ENCODE measurements at regions not wholly inside any gene's neighbourhood (a gene's known extent, or its start where the extent isn't known, plus 50 kb on each side); places are given as distances from the start of the nearest gene placed in this dataset.

DNA sequence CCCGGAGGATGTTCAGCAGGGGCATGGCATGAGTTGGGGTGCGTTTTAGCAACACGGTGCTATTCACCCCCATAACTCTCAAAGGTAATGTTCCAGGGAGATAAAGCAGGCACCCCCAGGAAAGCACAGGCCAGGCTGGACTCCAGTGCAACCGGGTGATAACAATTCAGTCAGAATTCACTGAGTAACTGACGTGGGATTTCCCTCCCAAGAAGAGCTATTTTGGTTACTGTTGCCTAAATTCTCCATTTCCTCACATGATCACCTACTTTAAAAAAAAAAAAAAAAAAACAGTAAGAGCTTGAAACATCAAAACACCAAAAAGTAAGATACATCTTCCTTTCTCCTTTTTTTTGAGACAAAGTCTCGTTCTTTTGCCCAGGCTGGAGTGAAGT is 137.6 kb upstream of the WWC1 start (continued):
- TF ChIP-seq, protein P1, sequence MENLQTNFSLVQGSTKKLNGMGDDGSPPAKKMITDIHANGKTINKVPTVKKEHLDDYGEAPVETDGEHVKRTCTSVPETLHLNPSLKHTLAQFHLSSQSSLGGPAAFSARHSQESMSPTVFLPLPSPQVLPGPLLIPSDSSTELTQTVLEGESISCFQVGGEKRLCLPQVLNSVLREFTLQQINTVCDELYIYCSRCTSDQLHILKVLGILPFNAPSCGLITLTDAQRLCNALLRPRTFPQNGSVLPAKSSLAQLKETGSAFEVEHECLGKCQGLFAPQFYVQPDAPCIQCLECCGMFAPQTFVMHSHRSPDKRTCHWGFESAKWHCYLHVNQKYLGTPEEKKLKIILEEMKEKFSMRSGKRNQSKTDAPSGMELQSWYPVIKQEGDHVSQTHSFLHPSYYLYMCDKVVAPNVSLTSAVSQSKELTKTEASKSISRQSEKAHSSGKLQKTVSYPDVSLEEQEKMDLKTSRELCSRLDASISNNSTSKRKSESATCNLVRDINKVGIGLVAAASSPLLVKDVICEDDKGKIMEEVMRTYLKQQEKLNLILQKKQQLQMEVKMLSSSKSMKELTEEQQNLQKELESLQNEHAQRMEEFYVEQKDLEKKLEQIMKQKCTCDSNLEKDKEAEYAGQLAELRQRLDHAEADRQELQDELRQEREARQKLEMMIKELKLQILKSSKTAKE (CRISPR knock-in tag; IDR thresholded peaks at IDR 0.05; ENCODE audit: borderline replicate concordance) = no peak
- TF ChIP-seq ZNF616 (CRISPR knock-in tag; IDR thresholded peaks at IDR 0.05; ENCODE audit: low read depth) (no peak), DR1 (CRISPR knock-in tag; IDR thresholded peaks at IDR 0.05) (no peak), ZSCAN20 (CRISPR knock-in tag; IDR thresholded peaks at IDR 0.05; ENCODE audit: borderline replicate concordance) (no peak), ZNF33A (CRISPR knock-in tag; IDR thresholded peaks at IDR 0.05; ENCODE audit: borderline replicate concordance) (no peak), ZSCAN12 (CRISPR knock-in tag; IDR thresholded peaks at IDR 0.05) (no peak)
- TF ChIP-seq, protein P2, sequence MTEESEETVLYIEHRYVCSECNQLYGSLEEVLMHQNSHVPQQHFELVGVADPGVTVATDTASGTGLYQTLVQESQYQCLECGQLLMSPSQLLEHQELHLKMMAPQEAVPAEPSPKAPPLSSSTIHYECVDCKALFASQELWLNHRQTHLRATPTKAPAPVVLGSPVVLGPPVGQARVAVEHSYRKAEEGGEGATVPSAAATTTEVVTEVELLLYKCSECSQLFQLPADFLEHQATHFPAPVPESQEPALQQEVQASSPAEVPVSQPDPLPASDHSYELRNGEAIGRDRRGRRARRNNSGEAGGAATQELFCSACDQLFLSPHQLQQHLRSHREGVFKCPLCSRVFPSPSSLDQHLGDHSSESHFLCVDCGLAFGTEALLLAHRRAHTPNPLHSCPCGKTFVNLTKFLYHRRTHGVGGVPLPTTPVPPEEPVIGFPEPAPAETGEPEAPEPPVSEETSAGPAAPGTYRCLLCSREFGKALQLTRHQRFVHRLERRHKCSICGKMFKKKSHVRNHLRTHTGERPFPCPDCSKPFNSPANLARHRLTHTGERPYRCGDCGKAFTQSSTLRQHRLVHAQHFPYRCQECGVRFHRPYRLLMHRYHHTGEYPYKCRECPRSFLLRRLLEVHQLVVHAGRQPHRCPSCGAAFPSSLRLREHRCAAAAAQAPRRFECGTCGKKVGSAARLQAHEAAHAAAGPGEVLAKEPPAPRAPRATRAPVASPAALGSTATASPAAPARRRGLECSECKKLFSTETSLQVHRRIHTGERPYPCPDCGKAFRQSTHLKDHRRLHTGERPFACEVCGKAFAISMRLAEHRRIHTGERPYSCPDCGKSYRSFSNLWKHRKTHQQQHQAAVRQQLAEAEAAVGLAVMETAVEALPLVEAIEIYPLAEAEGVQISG (CRISPR knock-in tag; IDR thresholded peaks at IDR 0.05) = no peak

DNA sequence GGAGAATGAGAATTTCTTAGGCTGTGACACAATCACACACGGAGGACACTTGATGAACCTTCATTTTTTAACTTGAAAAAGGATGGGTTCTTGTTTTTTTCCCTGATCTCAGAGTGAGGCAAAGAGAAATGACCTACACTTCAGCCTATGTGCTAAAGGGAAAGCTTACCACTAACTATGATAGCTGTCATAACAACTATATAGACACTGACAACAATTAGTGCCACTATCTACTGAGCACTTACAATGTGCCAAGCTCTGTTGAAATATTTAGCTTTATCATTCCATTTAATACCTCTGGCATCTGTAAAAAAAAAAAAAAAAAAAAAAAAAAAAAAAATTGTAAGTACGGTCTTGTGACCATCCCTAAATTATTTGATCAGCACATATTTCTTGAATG is 135.9 kb upstream of the WWC1 start:
- POLR2A ChIA-PET = no interaction called here
- TF ChIP-seq PHF20 (CRISPR knock-in tag; IDR thresholded peaks at IDR 0.05) (no peak), KMT2B (CRISPR knock-in tag; IDR thresholded peaks at IDR 0.05) (no peak), ZNF282 (IDR thresholded peaks at IDR 0.05; ENCODE audit: partially characterized antibody) (no peak), NCOA1 (CRISPR knock-in tag; IDR thresholded peaks at IDR 0.05) (no peak)
- TF ChIP-seq, protein P3, sequence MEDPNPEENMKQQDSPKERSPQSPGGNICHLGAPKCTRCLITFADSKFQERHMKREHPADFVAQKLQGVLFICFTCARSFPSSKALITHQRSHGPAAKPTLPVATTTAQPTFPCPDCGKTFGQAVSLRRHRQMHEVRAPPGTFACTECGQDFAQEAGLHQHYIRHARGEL (CRISPR knock-in tag; IDR thresholded peaks at IDR 0.05) = no peak
- TF ChIP-seq, protein P4, sequence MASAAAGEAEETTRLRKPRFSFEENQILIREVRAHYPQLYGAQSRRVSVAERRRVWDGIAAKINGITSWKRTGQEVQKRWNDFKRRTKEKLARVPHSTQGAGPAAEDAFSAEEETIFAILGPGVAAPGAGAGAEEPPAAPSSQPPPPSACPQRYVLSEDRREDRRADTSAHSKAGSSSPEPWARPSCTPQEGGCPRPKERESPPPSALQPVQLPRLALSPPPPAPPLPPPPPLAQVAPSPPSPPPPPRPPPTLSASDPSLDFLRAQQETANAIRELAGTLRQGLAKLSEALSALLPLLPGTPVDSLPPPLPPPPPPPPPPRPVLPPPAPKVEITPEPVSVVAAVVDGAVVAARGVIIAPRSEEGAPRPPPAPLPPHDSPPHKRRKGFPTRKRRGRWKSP (CRISPR knock-in tag; IDR thresholded peaks at IDR 0.05) = no peak
- TF ChIP-seq, protein P5, sequence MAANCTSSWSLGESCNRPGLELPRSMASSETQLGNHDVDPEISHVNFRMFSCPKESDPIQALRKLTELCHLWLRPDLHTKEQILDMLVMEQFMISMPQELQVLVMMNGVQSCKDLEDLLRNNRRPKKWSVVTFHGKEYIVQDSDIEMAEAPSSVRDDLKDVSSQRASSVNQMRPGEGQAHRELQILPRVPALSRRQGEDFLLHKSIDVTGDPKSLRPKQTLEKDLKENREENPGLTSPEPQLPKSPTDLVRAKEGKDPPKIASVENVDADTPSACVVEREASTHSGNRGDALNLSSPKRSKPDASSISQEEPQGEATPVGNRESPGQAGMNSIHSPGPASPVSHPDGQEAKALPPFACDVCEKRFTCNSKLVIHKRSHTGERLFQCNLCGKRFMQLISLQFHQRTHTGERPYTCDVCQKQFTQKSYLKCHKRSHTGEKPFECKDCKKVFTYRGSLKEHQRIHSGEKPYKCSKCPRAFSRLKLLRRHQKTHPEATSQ (CRISPR knock-in tag; IDR thresholded peaks at IDR 0.05; ENCODE audit: borderline replicate concordance) = no peak
- TF ChIP-seq, protein P6, sequence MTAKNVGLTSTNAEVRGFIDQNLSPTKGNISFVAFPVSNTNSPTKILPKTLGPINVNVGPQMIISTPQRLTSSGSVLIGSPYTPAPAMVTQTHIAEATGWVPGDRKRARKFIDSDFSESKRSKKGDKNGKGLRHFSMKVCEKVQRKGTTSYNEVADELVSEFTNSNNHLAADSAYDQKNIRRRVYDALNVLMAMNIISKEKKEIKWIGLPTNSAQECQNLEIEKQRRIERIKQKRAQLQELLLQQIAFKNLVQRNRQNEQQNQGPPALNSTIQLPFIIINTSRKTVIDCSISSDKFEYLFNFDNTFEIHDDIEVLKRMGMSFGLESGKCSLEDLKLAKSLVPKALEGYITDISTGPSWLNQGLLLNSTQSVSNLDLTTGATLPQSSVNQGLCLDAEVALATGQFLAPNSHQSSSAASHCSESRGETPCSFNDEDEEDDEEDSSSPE (CRISPR knock-in tag; IDR thresholded peaks at IDR 0.05) = no peak

More for the DNA sequence above, 135.9 kb upstream of the WWC1 start:
- no peaks in the 10 kb centered on the region for H4K20me1 ChIP-seq (ENCODE audit: insufficient read depth, low read length)
- no peak for DNase-seq (ENCODE audit: low spot score)
- H3K4me1 ChIP-seq (ENCODE audit: insufficient read depth, low read length) = no peaks in the 10 kb centered on the region
- intact Hi-C loops (cut with micrococcal nuclease; ENCODE audit: unreplicated experiment) (no loop called here), in situ Hi-C loops (cut with HindIII; ENCODE audit: extremely low pct_ligation_motif_present, low pct_unique_long_range_greater_than_20kb) (no loop called here)
- no peaks in the 10 kb centered on the region for H3K36me3 ChIP-seq (replicated peaks in 1 of 2; ENCODE audit: control insufficient read depth in 1 of 2, insufficient read depth in 2 of 2, low read length in 2 of 2)
- no peaks in the 10 kb centered on the region for H3K79me2 ChIP-seq (ENCODE audit: insufficient read depth, low read length)
- no peak for FAIRE-seq
- no peaks in the 10 kb centered on the region for H3K9me3 ChIP-seq (ENCODE audit: low read length)
- BruUV-seq (replicated peaks) = no TSS peak
- no peak overlapping the region for H3K4me2 ChIP-seq (ENCODE audit: low read depth, low read length)
- peaks cover 0 to 17% of the 10 kb centered on the region in 2 experiments; a peak in 2 of 5 replicates for H3K27me3 ChIP-seq (ENCODE audit: control insufficient read depth in 1 of 2, insufficient read depth in 2 of 2, low read length in 2 of 2)
- CTCF ChIA-PET (ENCODE audit: low intra/inter-chr PET ratio, low total read pairs) = no interaction called here
- ATAC-seq = no peak
- H2AFZ ChIP-seq (ENCODE audit: low read length) = no peak overlapping the region
- 45% methylated on average over 2 of the region's 2 CpGs for WGBS (ENCODE audit: low lambda C conversion rate)
- no peak overlapping the region for H3K9ac ChIP-seq (ENCODE audit: insufficient read depth, low read depth, low read length)
- H3K27ac ChIP-seq (ENCODE audit: extremely low read length, insufficient read depth, low read length) = no peak overlapping the region
- H3K4me3 ChIP-seq (replicated peaks in 1 of 3; ENCODE audit: insufficient read depth in 1 of 3, low read depth in 2 of 3, low read length in 3 of 3) = no peak overlapping the region
